AG09309 (cell line): ENCODE measurements at regions not wholly inside any gene's neighbourhood (a gene's known extent, or its start where the extent isn't known, plus 50 kb on each side); places are given as distances from the start of the nearest gene placed in this dataset.

Source experiments
- DNase-seq: peaks from one replicate; pipeline ENCODE4 v3.0.0-alpha.2; 2010; ENCODE audit warnings: low read depth
- H3K4me3 ChIP-seq: 2 replicates; pipeline ENCODE4 v1.5.1; 2011; ENCODE audit warnings: mild to moderate bottlenecking, low read depth, low read length, moderate library complexity; ENCODE audit not compliant: control insufficient read depth
- TF ChIP-seq, protein P1 (sequence below): IDR thresholded peaks from 2 replicates; pipeline ENCODE4 v1.5.1; 2011; ENCODE audit warnings: mild to moderate bottlenecking, low read depth, low read length, inconsistent platforms; ENCODE audit not compliant: insufficient read depth, control insufficient read depth; ENCODE audit errors: missing control alignments

DNA sequence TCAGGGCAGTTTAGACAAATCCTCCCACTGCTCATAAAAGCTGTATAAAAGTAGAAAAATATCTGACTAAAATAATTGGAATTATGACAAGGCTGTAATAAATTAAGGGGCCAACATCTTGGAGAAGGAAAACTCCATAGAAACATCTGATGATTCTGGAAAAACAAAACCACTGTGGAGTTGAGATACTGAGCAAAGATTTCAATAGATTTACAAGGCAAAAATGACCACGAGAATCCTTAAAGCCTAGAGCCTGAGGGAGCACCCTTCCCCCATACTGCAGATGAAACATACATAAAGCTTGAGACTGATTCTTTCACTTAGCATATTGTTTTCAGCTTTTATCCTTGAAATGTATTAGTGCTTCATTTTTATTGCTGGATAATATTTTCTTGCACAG is 286.4 kb upstream of the MMADHC start:
- TF ChIP-seq, protein P1, sequence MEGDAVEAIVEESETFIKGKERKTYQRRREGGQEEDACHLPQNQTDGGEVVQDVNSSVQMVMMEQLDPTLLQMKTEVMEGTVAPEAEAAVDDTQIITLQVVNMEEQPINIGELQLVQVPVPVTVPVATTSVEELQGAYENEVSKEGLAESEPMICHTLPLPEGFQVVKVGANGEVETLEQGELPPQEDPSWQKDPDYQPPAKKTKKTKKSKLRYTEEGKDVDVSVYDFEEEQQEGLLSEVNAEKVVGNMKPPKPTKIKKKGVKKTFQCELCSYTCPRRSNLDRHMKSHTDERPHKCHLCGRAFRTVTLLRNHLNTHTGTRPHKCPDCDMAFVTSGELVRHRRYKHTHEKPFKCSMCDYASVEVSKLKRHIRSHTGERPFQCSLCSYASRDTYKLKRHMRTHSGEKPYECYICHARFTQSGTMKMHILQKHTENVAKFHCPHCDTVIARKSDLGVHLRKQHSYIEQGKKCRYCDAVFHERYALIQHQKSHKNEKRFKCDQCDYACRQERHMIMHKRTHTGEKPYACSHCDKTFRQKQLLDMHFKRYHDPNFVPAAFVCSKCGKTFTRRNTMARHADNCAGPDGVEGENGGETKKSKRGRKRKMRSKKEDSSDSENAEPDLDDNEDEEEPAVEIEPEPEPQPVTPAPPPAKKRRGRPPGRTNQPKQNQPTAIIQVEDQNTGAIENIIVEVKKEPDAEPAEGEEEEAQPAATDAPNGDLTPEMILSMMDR, result no peak
- no peak overlapping the region for H3K4me3 ChIP-seq
- DNase-seq, result peak; percentile 18

DNA sequence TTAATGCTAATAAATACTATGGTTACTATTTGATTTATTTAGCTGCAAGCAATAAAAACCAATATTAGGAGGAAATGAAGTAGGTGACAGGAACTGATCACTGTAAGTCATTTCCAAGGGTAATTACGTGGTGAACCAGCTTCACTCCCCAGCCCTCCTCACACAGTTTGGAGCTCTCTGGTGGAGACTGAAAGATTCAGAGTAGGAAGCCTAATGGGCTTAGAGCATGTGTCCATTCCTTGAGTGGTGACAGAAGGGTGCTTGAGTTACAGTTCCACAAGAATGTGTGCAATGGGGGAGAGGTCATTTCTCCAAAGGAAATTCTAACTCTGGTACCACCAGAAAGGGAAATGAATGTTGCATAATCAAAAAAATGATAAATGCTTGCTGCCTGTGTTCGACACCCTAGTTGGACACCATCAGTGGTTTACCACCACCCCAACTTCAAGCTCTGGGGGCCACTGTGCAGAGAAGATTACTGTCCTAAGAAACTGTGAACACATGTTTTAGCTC is 285.1 kb upstream of the MMADHC start:
- DNase-seq, result no peak
- TF ChIP-seq, protein P1, result no peak
- no peak overlapping the region for H3K4me3 ChIP-seq

DNA sequence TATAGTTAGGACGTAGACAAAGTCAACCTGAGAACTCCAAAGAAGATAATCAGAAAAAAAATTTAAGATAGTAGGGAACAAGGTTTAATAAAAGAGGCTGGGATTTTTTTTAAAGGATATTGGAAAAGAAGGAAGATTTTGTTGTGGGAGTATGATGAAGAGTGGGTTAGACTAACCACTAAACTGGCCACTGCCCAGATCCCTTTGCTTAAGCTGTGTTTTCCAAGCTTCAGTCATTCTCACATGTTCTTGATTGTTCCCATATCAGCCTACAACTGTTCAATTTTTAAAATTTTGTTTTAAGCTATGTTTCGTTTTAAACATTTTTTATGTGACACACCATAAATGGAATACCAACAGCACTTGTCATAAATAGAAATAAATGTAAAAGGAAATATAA is 284.5 kb upstream of the MMADHC start:
- DNase-seq, result no peak
- TF ChIP-seq, protein P1, result no peak
- no peak overlapping the region for H3K4me3 ChIP-seq

DNA sequence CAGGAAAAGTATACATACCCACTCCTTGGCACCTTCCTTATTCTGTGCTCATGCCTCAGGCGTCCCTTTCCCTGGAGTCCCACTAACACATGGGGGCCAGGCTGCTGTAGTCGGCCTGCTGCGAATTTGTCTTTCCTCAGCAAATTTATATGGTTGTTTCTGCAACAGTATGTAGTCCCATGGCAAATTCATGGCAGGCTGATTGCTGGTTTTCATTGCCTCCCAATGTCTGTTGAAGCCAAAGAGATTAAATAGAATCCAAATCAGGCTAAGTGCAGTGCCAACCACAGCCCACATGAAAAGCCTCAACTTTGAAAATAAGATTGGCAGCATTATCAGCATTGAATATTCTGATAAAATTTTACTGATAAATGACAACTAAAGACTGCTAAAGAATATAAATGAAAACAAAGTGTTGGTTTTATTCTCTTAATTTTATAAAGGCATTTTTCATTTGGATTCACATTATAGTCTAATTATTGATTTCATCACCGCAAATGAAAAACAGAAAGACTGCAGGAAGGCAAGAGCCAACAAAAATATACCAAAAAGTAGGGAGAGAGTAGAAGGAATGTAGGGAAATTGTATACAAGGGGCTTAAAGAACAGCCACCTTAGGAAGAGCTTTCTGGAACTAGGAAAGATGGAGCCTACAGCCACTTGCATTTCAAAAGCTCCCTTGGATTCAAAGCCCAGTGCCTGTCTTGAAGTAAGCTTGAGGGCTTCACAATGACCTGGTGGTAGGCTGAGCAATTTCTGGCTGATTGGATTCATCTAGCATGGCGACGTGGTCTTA is 283.7 kb upstream of the MMADHC start:
- TF ChIP-seq, protein P1, result no peak
- no peak overlapping the region for H3K4me3 ChIP-seq

DNA sequence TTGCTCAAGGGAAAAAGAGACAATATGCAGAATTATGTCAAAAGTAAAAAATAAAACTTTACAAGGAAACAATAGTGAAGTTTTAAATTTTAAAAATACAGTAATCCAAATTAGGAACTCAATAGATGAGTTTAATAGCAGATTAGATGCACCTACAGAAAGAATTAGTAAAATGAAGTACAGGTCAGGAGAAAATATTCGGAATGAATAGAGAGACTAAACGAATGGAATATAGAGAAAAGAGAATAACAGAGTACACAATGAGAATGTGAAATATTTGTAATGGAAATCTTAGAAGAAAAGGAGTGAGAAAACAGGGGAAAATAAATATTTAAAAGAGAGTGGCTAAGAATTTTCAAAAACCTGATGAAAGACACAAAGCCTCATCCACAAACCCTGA is 275.7 kb upstream of the MMADHC start:
- H3K4me3 ChIP-seq, result no peak overlapping the region
- DNase-seq, result no peak
- TF ChIP-seq, protein P1, result no peak

More for the DNA sequence above, 283.7 kb upstream of the MMADHC start:
- no peak for DNase-seq

DNA sequence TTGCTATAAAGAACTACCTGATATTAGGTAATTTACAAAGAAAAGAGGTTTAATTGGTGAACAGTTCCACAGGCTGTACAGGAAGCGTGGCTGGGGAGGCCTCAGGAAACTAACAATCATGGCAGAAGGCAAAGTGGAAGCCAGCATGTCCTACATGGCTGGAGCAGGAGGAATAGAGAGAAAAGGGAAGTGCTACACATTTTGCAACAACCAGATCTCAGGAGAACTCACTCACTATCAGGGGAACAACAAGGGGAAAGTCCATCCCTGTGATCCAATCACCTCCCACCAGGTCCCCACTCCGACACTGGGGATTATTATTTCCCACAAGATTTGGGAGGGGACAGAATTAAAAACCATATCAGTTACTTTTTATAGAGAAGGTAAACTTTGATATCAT is 273.5 kb upstream of the MMADHC start:
- H3K4me3 ChIP-seq, result no peak overlapping the region
- TF ChIP-seq, protein P1, result no peak
- no peak for DNase-seq
